ENCODE measurements at regions not wholly inside any gene's neighbourhood (a gene's known extent, or its start where the extent isn't known, plus 50 kb on each side); places are given as distances from the start of the nearest gene placed in this dataset.

GRCh38 chr12:64946132-64946829 is 121.8 kb downstream of the TBC1D30 start:
- DNase-seq (ENCODE audit: low read depth in 2 of 2), result peak; percentile 5 to 84
- no peak for TF ChIP-seq CTCF (IDR thresholded peaks at IDR 0.05; ENCODE audit: low read depth, low read length)
- H3K4me3 ChIP-seq (replicated peaks in 1 of 2; ENCODE audit: low read depth in 2 of 2, low read length in 2 of 2), result no peak overlapping the region

GRCh38 chr12:64950711-64951298 is 126.4 kb downstream of the TBC1D30 start:
- TF ChIP-seq CTCF (IDR thresholded peaks at IDR 0.05; ENCODE audit: low read depth, low read length), result no peak
- H3K4me3 ChIP-seq (replicated peaks in 1 of 2; ENCODE audit: low read depth in 2 of 2, low read length in 2 of 2), result no peak overlapping the region
- no peak for DNase-seq (ENCODE audit: low read depth in 2 of 2)

GRCh38 chr12:64951944-64952343 is 127.5 kb downstream of the TBC1D30 start:
- TF ChIP-seq CTCF (IDR thresholded peaks at IDR 0.05; ENCODE audit: low read depth, low read length), result no peak
- no peak overlapping the region for H3K4me3 ChIP-seq (replicated peaks in 1 of 2; ENCODE audit: low read depth in 2 of 2, low read length in 2 of 2)
- DNase-seq (ENCODE audit: low read depth in 2 of 2), result no peak

GRCh38 chr12:64955746-64956145 is 131.3 kb downstream of the TBC1D30 start:
- no peak overlapping the region for H3K4me3 ChIP-seq (replicated peaks in 1 of 2; ENCODE audit: low read depth in 2 of 2, low read length in 2 of 2)
- DNase-seq (ENCODE audit: low read depth in 2 of 2), result no peak
- no peak for TF ChIP-seq CTCF (IDR thresholded peaks at IDR 0.05; ENCODE audit: low read depth, low read length)

- no peak overlapping the region for H3K4me3 ChIP-seq (replicated peaks in 1 of 2; ENCODE audit: low read depth in 2 of 2, low read length in 2 of 2)
- no peak for DNase-seq (ENCODE audit: low read depth in 2 of 2)
- TF ChIP-seq CTCF (IDR thresholded peaks at IDR 0.05; ENCODE audit: low read depth, low read length), result no peak
These were observed 141.5 kb downstream of the TBC1D30 start for GRCh38 chr12:64965920-64966319.

GRCh38 chr12:64968989-64969819 is 144.8 kb downstream of the TBC1D30 start:
- DNase-seq (ENCODE audit: low read depth in 2 of 2), result peak; percentile 55 to 68
- no peak for TF ChIP-seq CTCF (IDR thresholded peaks at IDR 0.05; ENCODE audit: low read depth, low read length)

More at GRCh38 chr12:64968989-64969819, 144.8 kb downstream of the TBC1D30 start:
- no peak overlapping the region for H3K4me3 ChIP-seq (replicated peaks in 1 of 2; ENCODE audit: low read depth in 2 of 2, low read length in 2 of 2)

Data from cardiac fibroblast (primary cell).